Adipocyte (in vitro differentiated cells): ENCODE measurements at regions not wholly inside any gene's neighbourhood (a gene's known extent, or its start where the extent isn't known, plus 50 kb on each side); places are given as distances from the start of the nearest gene placed in this dataset.

Experiments used
- DNase-seq: peaks from one replicate; pipeline ENCODE4 v3.0.0-alpha.2; 2015; ENCODE audit warnings: low read depth
- H3K27me3 ChIP-seq: replicated peaks from 2 replicates; pipeline ENCODE4 v1.7.0; 2013; ENCODE audit warnings: mild to moderate bottlenecking, low read length, moderate library complexity; ENCODE audit not compliant: control insufficient read depth, insufficient read depth
- H3K36me3 ChIP-seq: 2 replicates; pipeline ENCODE4 v1.7.0; 2013; ENCODE audit warnings: low read length, mild to moderate bottlenecking, moderate library complexity; ENCODE audit not compliant: control insufficient read depth, insufficient read depth, severe bottlenecking
- H3K4me1 ChIP-seq: 2 replicates; pipeline ENCODE4 v1.7.0; 2013; ENCODE audit warnings: mild to moderate bottlenecking, low read length, moderate library complexity; ENCODE audit not compliant: control insufficient read depth, insufficient read depth
- H3K4me3 ChIP-seq: 2 replicates; pipeline ENCODE4 v1.7.0; 2013; ENCODE audit warnings: mild to moderate bottlenecking, low read length, moderate library complexity
- H3K9ac ChIP-seq: 2 replicates; pipeline ENCODE4 v1.7.0; 2013; ENCODE audit warnings: mild to moderate bottlenecking, low read length, moderate library complexity
- H3K9me3 ChIP-seq: 2 replicates; pipeline ENCODE4 v1.7.0; 2013; ENCODE audit warnings: mild to moderate bottlenecking, low read length, moderate library complexity; ENCODE audit not compliant: control insufficient read depth

DNA sequence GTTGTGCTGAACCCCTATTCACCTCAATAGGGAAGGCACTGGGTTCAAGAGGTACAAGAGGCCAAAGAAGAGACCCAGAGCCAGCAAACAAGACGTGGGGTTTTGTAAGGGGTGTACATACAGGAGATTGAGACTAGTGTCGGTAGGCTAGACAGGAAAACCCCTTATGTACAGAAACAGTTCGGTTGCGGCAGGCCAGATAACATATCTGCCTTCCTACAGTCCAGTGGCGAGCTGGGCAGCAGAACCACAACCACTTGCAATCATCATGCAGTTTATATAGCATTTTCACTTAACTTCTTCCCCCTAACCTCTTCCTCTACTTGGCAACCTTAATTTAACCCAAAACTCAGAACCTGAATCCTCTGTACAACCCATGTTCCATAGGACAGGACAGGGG, 422.2 kb downstream of the PDHA2 start:
- Histone ChIP-seq H3K9me3 (no peaks in the 10 kb centered on the region), H3K9ac (no peak overlapping the region), H3K4me3 (no peak overlapping the region), H3K27me3 (no peaks in the 10 kb centered on the region), H3K4me1 (no peaks in the 10 kb centered on the region), H3K36me3 (no peaks in the 10 kb centered on the region)
- no peak for DNase-seq

DNA sequence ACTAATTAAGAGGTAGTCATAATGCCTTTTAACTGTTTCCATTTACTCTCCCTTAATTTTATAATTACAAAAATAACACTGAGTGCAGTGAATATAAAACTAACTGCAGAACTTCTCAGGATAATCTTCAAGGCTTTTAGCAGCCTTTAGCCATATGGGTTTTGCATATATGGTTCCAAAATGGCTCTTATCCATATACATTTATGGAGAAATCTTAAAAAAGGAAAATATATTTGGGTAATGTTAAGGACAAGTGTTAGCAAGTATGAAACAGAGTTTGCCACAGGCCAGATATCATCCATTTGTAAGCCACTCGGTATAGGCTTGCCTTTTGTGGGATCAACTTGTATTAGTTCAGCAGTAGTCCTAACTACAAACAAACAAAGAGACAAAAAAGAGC, 423.4 kb downstream of the PDHA2 start:
- no peak overlapping the region for H3K9ac ChIP-seq
- no peaks in the 10 kb centered on the region for H3K36me3 ChIP-seq
- H3K4me1 ChIP-seq: no peaks in the 10 kb centered on the region
- H3K9me3 ChIP-seq: no peaks in the 10 kb centered on the region
- H3K4me3 ChIP-seq: no peak overlapping the region
- no peak for DNase-seq
- H3K27me3 ChIP-seq: no peaks in the 10 kb centered on the region

DNA sequence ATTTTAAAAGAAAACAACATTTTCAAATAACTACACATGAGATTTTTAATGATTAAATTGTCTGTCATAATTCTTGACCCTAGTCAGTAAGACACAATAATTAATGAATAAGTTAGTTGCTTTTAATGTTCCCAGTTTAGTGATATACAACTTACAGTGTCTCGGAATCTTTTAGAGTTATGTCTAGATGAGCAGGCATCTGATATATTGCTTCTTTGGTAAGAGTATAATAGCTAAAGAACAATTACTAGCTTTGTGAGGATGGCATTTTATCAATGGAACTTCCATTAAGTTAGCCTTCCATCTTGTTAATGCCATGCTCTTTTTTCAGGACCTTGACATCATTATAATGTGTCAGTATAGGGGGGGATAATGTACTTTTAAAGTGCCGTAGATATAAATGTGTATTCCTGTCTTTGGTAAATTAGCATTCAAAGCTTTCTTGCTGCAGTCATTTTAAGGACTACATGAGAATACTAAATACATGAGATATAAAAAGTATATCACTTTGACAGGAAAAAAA, 425.1 kb downstream of the PDHA2 start:
- Histone ChIP-seq H3K27me3 (no peaks in the 10 kb centered on the region), H3K36me3 (no peaks in the 10 kb centered on the region), H3K4me1 (no peaks in the 10 kb centered on the region), H3K4me3 (no peak overlapping the region), H3K9me3 (no peaks in the 10 kb centered on the region), H3K9ac (no peak overlapping the region)
- no peak for DNase-seq

DNA sequence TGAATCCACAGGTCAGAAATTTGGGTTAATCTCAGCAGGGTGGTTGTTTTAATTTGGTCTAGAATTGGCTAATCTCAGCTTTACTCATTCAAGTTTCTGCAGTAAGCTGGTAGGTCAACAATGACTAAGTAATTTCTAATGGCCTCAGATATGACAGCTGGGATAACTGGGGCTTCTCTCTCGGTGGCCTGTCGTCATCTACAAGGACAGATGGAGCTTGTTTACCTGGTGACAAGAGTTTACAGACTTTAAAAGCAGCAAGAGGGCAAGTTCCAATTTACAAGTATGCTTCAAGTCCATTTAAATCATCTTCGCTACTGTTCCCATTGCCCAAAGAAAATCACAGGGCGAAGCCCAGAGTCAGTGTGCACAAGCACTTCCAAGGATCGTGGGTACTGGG, 453.9 kb downstream of the PDHA2 start:
- no peaks in the 10 kb centered on the region for H3K27me3 ChIP-seq
- no peak for DNase-seq
- no peaks in the 10 kb centered on the region for H3K4me1 ChIP-seq
- no peaks in the 10 kb centered on the region for H3K9me3 ChIP-seq
- H3K4me3 ChIP-seq: no peak overlapping the region
- no peaks in the 10 kb centered on the region for H3K36me3 ChIP-seq
- H3K9ac ChIP-seq: no peak overlapping the region

DNA sequence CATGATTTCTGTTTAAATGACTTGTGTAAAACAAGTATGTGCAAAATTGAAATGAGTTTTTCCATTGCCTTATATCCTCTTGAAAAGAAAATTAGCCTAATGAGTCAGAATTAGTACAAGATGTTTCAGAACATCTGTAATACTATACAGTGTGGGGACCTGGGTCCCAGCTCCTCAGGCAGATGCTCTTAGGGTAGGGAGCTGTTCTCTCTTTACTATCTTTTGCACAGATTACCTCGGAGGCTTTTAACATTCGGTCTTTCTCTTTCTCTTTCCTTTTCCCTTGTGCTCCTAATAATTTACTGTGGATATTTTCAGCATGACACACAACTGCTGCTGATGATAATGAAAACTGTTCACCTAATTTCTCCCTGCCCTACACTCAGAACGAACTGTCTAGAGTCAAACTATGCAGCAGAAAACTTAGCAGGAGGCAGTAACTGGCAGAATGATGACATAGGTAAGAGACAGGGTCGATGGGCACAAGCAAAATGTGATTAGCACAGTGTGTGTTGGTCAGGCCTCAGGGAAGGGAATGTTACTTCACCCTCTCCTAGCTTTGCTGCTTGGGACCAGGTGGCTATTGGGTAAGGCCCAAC, 455.3 kb downstream of the PDHA2 start:
- Histone ChIP-seq H3K4me1 (no peaks in the 10 kb centered on the region), H3K36me3 (no peaks in the 10 kb centered on the region), H3K9ac (no peak overlapping the region), H3K9me3 (no peaks in the 10 kb centered on the region), H3K27me3 (no peaks in the 10 kb centered on the region), H3K4me3 (no peak overlapping the region)
- peak; percentile 14 for DNase-seq

DNA sequence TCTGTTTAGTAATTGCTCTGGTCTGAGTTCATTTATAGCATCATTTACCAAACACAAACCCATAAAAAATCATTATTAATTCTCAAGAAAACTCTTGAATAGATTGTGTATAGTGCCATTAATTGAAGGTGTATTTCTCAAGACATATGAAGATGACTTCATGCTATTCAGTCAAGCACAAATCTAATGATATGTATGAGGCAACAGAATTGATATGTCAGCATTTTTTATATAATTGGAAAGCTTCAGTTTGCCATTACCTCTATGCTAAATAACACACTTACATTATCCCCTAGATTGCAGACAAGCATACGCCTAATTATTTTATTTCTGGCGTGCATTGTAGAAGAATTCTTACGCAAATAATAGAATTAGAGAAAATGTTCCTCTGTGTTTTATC, 461.8 kb downstream of the PDHA2 start:
- H3K27me3 ChIP-seq: no peaks in the 10 kb centered on the region
- H3K36me3 ChIP-seq: no peaks in the 10 kb centered on the region
- no peak overlapping the region for H3K4me3 ChIP-seq
- H3K9me3 ChIP-seq: no peaks in the 10 kb centered on the region
- no peaks in the 10 kb centered on the region for H3K4me1 ChIP-seq
- no peak for DNase-seq
- no peak overlapping the region for H3K9ac ChIP-seq

DNA sequence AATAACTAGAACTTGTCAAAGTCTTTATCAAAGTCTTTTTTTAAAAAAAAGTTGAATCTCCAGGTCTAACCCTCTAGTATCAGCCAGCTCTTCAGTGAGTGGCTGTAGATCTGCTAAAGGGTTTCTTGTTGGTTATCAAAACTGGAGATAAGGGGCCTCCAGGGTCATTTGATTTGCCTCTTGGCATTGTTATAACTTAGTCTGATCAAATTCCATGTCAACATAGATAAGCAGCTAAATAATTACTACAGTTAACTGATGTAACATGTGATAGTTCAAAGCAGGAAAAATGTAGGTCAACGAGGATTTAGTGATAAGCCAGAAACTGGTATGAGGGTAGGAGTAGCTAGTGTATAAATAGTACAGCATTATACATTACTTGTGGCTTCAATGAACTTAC, 465.1 kb downstream of the PDHA2 start:
- DNase-seq: no peak

DNA sequence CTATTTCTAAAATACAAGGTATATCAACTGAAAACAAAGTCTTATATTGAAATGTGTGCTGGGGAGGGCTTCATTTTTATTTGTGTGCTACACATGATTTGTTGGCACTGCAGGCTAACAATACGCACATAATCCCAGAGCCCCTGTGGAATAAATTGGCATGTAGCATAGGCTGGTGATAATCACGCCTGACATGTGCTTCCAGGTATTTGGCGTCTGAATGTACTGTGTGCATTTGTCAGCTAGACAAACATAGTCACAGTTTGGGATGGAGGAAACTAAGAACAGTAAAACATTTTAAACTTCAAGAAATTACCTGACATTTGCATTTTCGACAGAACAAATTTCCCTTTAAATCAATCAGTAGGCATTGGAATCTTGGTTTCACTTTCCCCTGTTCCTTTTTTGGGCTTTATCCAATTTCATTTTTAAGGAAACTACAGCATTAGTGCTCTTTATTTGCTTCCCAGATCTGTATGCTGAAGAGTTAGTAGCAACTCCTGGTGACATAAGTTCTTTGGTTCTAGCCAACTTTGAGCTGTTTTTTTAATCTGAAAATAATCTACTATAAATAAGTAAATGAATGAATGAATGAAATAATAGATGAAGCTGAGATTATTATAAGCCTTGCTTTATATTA, 472.3 kb downstream of the PDHA2 start:
- no peak overlapping the region for H3K9ac ChIP-seq
- H3K4me3 ChIP-seq: peak overlapping the region; percentile 75
- H3K4me1 ChIP-seq: no peaks in the 10 kb centered on the region
- H3K9me3 ChIP-seq: peaks cover 4% of the 10 kb centered on the region
- DNase-seq: peak; percentile 1
- H3K27me3 ChIP-seq: no peaks in the 10 kb centered on the region
- H3K36me3 ChIP-seq: no peaks in the 10 kb centered on the region

More for the DNA sequence above, 465.1 kb downstream of the PDHA2 start:
- Histone ChIP-seq H3K9ac (no peak overlapping the region), H3K36me3 (no peaks in the 10 kb centered on the region), H3K4me1 (no peaks in the 10 kb centered on the region), H3K27me3 (no peaks in the 10 kb centered on the region), H3K9me3 (peaks cover 4% of the 10 kb centered on the region), H3K4me3 (no peak overlapping the region)

DNA sequence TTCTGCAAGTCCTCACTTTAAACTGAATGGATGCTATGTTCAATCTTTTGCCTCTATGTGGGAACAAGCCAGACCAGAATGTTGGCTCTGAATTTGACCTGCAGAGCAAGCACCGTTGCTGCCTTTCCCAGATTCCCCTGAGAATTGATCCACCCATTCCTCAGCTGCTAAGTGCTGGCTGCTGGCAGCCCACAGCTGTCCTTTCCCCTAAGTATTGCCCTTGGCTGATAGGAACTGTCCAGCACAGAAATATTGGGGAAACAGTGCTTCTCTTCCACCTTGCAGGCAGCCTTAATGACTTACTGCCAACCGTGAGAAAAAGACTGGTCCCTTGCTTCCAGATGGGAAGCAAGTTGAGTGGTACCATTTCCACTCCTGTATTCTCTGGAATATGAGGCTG, 475.9 kb downstream of the PDHA2 start:
- no peaks in the 10 kb centered on the region for H3K36me3 ChIP-seq
- H3K9ac ChIP-seq: no peak overlapping the region
- H3K9me3 ChIP-seq: no peaks in the 10 kb centered on the region
- H3K4me3 ChIP-seq: no peak overlapping the region
- no peaks in the 10 kb centered on the region for H3K4me1 ChIP-seq
- DNase-seq: peak; percentile 4
- no peaks in the 10 kb centered on the region for H3K27me3 ChIP-seq

DNA sequence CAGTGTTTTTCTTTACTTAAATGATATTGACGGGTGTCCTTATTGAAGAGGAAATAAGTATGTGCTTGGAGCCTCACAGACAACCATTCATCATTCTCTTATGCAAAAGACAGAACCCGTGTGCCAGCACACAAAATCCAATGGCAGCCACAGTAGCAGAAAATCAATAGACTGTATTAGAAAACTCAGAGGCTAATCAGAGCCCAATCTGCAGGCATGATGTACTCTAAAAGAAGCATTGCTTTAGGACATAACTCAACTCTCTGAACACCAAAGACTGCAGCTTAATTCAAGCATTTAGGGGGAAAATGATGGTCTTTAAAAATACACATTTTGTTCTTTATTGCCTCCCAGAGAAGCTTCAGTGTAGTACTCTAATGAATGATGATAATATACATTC, 476.9 kb downstream of the PDHA2 start:
- no peaks in the 10 kb centered on the region for H3K36me3 ChIP-seq
- no peaks in the 10 kb centered on the region for H3K27me3 ChIP-seq
- H3K4me1 ChIP-seq: no peaks in the 10 kb centered on the region
- no peak overlapping the region for H3K9ac ChIP-seq
- no peak overlapping the region for H3K4me3 ChIP-seq
- no peaks in the 10 kb centered on the region for H3K9me3 ChIP-seq
- DNase-seq: no peak

DNA sequence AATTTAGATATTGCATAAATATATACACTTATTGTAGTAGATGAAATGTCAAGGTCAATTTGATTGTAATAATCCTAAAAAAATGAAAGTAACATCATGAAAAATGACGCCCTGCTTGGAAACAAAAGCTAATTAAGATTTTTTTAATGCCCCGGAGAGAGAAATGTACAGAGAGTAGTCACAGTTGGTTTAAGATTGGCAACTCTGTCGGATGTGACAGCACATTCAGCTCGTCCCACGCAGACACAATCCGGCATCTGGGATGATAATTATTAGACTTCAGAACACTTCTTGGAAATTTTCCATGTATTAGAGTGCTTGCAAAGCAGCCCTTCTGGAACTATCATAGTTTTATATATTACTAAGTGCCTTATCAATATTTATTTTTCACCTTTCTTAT, 478.0 kb downstream of the PDHA2 start:
- H3K4me3 ChIP-seq: no peak overlapping the region
- no peaks in the 10 kb centered on the region for H3K9me3 ChIP-seq
- no peaks in the 10 kb centered on the region for H3K27me3 ChIP-seq
- no peak for DNase-seq
- no peaks in the 10 kb centered on the region for H3K4me1 ChIP-seq
- no peak overlapping the region for H3K9ac ChIP-seq
- no peaks in the 10 kb centered on the region for H3K36me3 ChIP-seq

DNA sequence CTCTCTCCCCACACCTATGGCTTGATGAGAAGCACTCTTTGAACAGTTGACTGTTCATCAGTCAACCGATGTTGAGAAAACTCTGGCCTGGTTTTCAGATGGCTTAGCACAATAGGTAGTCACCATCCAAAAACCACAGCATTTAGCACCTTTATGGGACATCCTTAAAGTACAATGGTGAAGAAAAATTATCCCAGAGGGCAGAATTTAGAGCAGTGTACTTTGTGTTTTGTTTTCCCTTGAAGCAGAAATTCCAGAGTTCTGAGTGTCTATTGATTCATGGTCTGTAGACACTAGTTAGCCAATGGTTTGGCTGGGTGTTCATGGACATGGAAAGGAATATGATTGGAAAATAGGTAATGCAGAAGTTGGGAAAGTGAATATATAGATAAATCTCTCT, 487.0 kb downstream of the PDHA2 start:
- H3K9me3 ChIP-seq: no peaks in the 10 kb centered on the region
- H3K27me3 ChIP-seq: no peaks in the 10 kb centered on the region
- H3K4me1 ChIP-seq: no peaks in the 10 kb centered on the region
- no peak overlapping the region for H3K4me3 ChIP-seq
- no peak overlapping the region for H3K9ac ChIP-seq
- no peak for DNase-seq
- no peaks in the 10 kb centered on the region for H3K36me3 ChIP-seq
